ENCODE measurements at regions not wholly inside any gene's neighbourhood (a gene's known extent, or its start where the extent isn't known, plus 50 kb on each side); places are given as distances from the start of the nearest gene placed in this dataset.

GRCh38 chr4:160276785-160277325, 1174.0 kb downstream of the RAPGEF2 start:
- no peaks in the 10 kb centered on the region for H3K4me1 Mint-ChIP-seq (ENCODE audit: low read depth in 2 of 2)
- no peak for ATAC-seq
- DNase-seq (ENCODE audit: low spot score), result no peak
- no peak overlapping the region for H3K4me3 Mint-ChIP-seq
- no peaks in the 10 kb centered on the region for H3K27me3 Mint-ChIP-seq
- H3K27ac Mint-ChIP-seq, result no peak overlapping the region
- H3K36me3 Mint-ChIP-seq, result peaks cover 25% of the 10 kb centered on the region
- H3K9me3 Mint-ChIP-seq, result peaks cover 28% of the 10 kb centered on the region

- Mint-ChIP-seq H3K9me3 (peaks cover 16% of the 10 kb centered on the region), H3K27me3 (no peaks in the 10 kb centered on the region), H3K27ac (no peak overlapping the region), H3K4me3 (no peak overlapping the region), H3K4me1 (ENCODE audit: low read depth in 2 of 2) (no peaks in the 10 kb centered on the region), H3K36me3 (peaks cover 17% of the 10 kb centered on the region)
- DNase-seq (ENCODE audit: low spot score) (no peak), ATAC-seq (no peak)
Observed at GRCh38 chr4:160283081-160283480, 1180.2 kb downstream of the RAPGEF2 start.

- ATAC-seq, result no peak
- no peak overlapping the region for H3K4me3 Mint-ChIP-seq
- peaks cover 14% of the 10 kb centered on the region for H3K36me3 Mint-ChIP-seq
- DNase-seq (ENCODE audit: low spot score), result no peak
- H3K9me3 Mint-ChIP-seq, result peaks cover 16% of the 10 kb centered on the region
- no peak overlapping the region for H3K27ac Mint-ChIP-seq
- H3K4me1 Mint-ChIP-seq (ENCODE audit: low read depth in 2 of 2), result no peaks in the 10 kb centered on the region
- no peaks in the 10 kb centered on the region for H3K27me3 Mint-ChIP-seq
Observed at GRCh38 chr4:160284516-160284915, 1181.6 kb downstream of the RAPGEF2 start.

GRCh38 chr4:160286051-160286450, 1183.2 kb downstream of the RAPGEF2 start:
- Mint-ChIP-seq H3K4me1 (ENCODE audit: low read depth in 2 of 2) (no peaks in the 10 kb centered on the region), H3K9me3 (peaks cover 9% of the 10 kb centered on the region), H3K27ac (no peak overlapping the region), H3K27me3 (no peaks in the 10 kb centered on the region), H3K36me3 (peaks cover 6% of the 10 kb centered on the region), H3K4me3 (no peak overlapping the region)
- no peak for DNase-seq (ENCODE audit: low spot score)
- no peak for ATAC-seq

GRCh38 chr4:160296476-160296875, 1193.6 kb downstream of the RAPGEF2 start:
- no peak overlapping the region for H3K4me3 Mint-ChIP-seq
- no peaks in the 10 kb centered on the region for H3K4me1 Mint-ChIP-seq (ENCODE audit: low read depth in 2 of 2)
- H3K36me3 Mint-ChIP-seq, result no peaks in the 10 kb centered on the region
- ATAC-seq, result no peak
- peaks cover 25% of the 10 kb centered on the region for H3K9me3 Mint-ChIP-seq
- DNase-seq (ENCODE audit: low spot score), result no peak
- H3K27me3 Mint-ChIP-seq, result no peaks in the 10 kb centered on the region
- H3K27ac Mint-ChIP-seq, result no peak overlapping the region

- Mint-ChIP-seq H3K4me3 (no peak overlapping the region), H3K27ac (no peak overlapping the region), H3K36me3 (no peaks in the 10 kb centered on the region), H3K27me3 (no peaks in the 10 kb centered on the region), H3K4me1 (ENCODE audit: low read depth in 2 of 2) (no peaks in the 10 kb centered on the region), H3K9me3 (peaks cover 18% of the 10 kb centered on the region)
- no peak for ATAC-seq
- DNase-seq (ENCODE audit: low spot score), result no peak
Observed at GRCh38 chr4:160299177-160299576, 1196.3 kb downstream of the RAPGEF2 start.

GRCh38 chr4:160299608-160300007, 1196.7 kb downstream of the RAPGEF2 start:
- no peaks in the 10 kb centered on the region for H3K4me1 Mint-ChIP-seq (ENCODE audit: low read depth in 2 of 2)
- no peaks in the 10 kb centered on the region for H3K27me3 Mint-ChIP-seq
- H3K27ac Mint-ChIP-seq, result no peak overlapping the region
- ATAC-seq (no peak), DNase-seq (ENCODE audit: low spot score) (no peak)
- no peaks in the 10 kb centered on the region for H3K36me3 Mint-ChIP-seq
- peaks cover 18% of the 10 kb centered on the region for H3K9me3 Mint-ChIP-seq
- H3K4me3 Mint-ChIP-seq, result no peak overlapping the region

GRCh38 chr4:160316036-160316435, 1213.2 kb downstream of the RAPGEF2 start:
- Mint-ChIP-seq H3K4me1 (ENCODE audit: low read depth in 2 of 2) (no peaks in the 10 kb centered on the region), H3K27me3 (no peaks in the 10 kb centered on the region), H3K4me3 (no peak overlapping the region), H3K27ac (no peak overlapping the region), H3K36me3 (no peaks in the 10 kb centered on the region), H3K9me3 (peaks cover 11% of the 10 kb centered on the region)
- no peak for ATAC-seq
- no peak for DNase-seq (ENCODE audit: low spot score)

GRCh38 chr4:160318567-160319220, 1215.8 kb downstream of the RAPGEF2 start:
- Mint-ChIP-seq H3K4me3 (no peak overlapping the region), H3K4me1 (ENCODE audit: low read depth in 2 of 2) (no peaks in the 10 kb centered on the region), H3K36me3 (no peaks in the 10 kb centered on the region), H3K27ac (no peak overlapping the region), H3K27me3 (no peaks in the 10 kb centered on the region), H3K9me3 (peaks cover 3% of the 10 kb centered on the region)
- DNase-seq (ENCODE audit: low spot score) (no peak), ATAC-seq (no peak)

GRCh38 chr4:160319221-160319867, 1216.5 kb downstream of the RAPGEF2 start:
- Mint-ChIP-seq H3K27me3 (no peaks in the 10 kb centered on the region), H3K4me3 (no peak overlapping the region), H3K36me3 (no peaks in the 10 kb centered on the region), H3K9me3 (peaks cover 3% of the 10 kb centered on the region), H3K27ac (no peak overlapping the region), H3K4me1 (ENCODE audit: low read depth in 2 of 2) (no peaks in the 10 kb centered on the region)
- no peak for DNase-seq (ENCODE audit: low spot score)
- ATAC-seq, result no peak

- Mint-ChIP-seq H3K4me1 (ENCODE audit: low read depth in 2 of 2) (no peaks in the 10 kb centered on the region), H3K9me3 (peaks cover 3% of the 10 kb centered on the region), H3K4me3 (no peak overlapping the region), H3K36me3 (no peaks in the 10 kb centered on the region), H3K27ac (no peak overlapping the region), H3K27me3 (no peaks in the 10 kb centered on the region)
- no peak for ATAC-seq
- no peak for DNase-seq (ENCODE audit: low spot score)
Observed at GRCh38 chr4:160319868-160320260, 1217.0 kb downstream of the RAPGEF2 start.

- no peaks in the 10 kb centered on the region for H3K4me1 Mint-ChIP-seq (ENCODE audit: low read depth in 2 of 2)
- no peak for ATAC-seq
Observed at GRCh38 chr4:160326110-160326509, 1223.2 kb downstream of the RAPGEF2 start.

GRCh38 chr4:160347197-160347596, 1244.3 kb downstream of the RAPGEF2 start:
- H3K4me1 Mint-ChIP-seq (ENCODE audit: low read depth in 2 of 2), result no peaks in the 10 kb centered on the region
- H3K27ac Mint-ChIP-seq, result no peak overlapping the region
- no peak for ATAC-seq
- no peak for DNase-seq (ENCODE audit: low spot score)
- no peaks in the 10 kb centered on the region for H3K27me3 Mint-ChIP-seq
- no peaks in the 10 kb centered on the region for H3K36me3 Mint-ChIP-seq
- H3K9me3 Mint-ChIP-seq, result peaks cover 18% of the 10 kb centered on the region
- H3K4me3 Mint-ChIP-seq, result no peak overlapping the region

More at GRCh38 chr4:160326110-160326509, 1223.2 kb downstream of the RAPGEF2 start:
- Mint-ChIP-seq H3K27me3 (no peaks in the 10 kb centered on the region), H3K27ac (no peak overlapping the region), H3K4me3 (no peak overlapping the region), H3K36me3 (no peaks in the 10 kb centered on the region), H3K9me3 (peaks cover 18% of the 10 kb centered on the region)
- no peak for DNase-seq (ENCODE audit: low spot score)

GRCh38 chr4:160350944-160351343, 1248.1 kb downstream of the RAPGEF2 start:
- ATAC-seq (no peak), DNase-seq (ENCODE audit: low spot score) (no peak)
- Mint-ChIP-seq H3K36me3 (no peaks in the 10 kb centered on the region), H3K4me3 (no peak overlapping the region), H3K27ac (no peak overlapping the region), H3K27me3 (no peaks in the 10 kb centered on the region), H3K9me3 (peaks cover 14% of the 10 kb centered on the region), H3K4me1 (ENCODE audit: low read depth in 2 of 2) (no peaks in the 10 kb centered on the region)

Measured in natural killer cell treated with Interleukin-12 subunit alpha and Interleukin-12 subunit beta and Interleukin-15 and Interleukin-18, amount 100 ng/mL, for 72 hours (primary cell).